ENCODE measurements at regions not wholly inside any gene's neighbourhood (a gene's known extent, or its start where the extent isn't known, plus 50 kb on each side); places are given as distances from the start of the nearest gene placed in this dataset.

DNA sequence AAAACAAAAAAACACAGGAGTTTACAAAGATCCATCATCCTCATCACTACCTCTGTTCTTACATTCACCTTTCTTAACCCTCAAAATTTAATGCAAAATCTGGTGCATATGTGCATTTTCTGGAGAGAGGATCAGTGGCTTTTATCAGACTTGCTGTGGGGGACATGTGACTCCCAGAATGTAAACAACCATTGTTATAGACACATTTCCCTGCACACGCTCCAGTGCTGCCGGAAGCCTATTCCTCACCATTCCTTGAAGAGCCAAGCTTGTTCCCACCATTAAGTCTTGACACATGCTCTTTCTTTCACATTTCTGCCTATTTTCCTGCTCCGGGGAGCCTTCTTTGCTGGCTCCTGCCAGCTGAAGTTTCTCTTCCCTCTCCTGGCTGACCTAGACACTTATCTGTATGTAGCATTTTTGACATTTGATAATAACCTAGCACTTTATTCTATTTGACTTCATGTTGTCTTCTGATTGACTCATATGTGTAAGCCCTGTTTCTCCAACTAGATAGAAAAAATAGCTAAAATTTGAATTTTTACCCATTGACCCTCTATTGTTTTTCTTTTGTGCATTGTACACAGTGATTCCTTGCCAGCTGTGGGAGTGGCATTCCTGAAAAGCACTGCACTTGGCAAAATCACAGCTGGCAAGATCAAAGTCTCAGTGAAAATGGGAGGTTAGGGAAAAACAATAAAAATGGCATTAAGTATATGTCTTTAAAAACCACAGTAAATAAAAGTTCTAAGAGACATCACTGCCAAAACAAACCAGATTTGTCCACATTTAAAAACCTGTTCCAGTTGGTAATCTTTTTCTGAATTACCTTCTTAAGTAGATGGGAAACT is 76.8 kb upstream of the CIBAR2 start:
- DNase-seq: no peak

DNA sequence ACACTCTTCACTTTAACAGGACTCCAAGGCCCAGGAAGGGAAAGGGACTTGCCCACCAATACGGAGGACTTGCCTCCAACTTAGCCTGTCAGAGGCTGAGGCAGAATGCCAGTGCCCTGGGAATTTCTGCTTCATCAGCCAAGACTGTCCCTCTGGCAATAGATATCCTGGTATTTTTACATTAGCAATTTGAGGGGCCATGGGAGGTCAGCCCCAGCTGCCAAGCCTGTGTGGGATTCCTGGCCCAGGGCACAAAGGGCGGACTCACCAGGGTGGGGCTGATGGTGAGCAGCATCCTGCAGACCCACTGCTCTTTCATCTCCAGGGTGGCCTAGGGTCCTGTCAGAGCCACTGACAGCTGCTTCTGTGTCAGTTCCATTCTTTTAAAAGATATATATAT is 78.3 kb upstream of the CIBAR2 start:
- DNase-seq: no peak

DNA sequence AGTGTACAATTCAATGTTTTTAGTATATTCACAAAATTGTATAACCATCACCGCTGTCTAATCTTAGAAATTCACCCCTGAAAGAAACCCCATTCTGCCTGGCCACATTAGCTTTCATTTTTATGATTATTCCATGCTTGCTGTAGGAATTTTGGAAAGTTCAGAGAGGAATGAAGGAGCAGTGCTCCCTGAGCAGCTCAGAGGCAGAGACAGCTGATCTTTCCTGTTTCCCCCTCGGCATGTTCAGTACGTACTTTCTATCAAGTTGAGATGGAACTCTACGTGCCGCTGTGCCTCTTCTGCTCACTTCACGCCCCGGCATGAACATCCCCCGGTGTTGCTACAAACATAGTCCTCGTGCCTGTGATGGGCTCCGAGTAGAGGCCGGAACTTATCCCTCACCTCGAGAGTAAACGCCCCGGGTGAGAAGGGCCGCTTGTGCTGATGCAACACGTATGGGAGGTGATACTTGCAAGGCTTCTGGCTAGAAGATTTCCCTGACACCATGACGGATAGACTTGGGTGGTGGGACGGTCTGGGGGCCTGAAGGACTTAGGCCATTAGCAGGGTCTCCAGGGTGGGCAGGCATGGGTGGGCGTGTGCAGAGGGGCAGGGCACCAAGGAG is 79.2 kb upstream of the CIBAR2 start:
- DNase-seq: no peak

DNA sequence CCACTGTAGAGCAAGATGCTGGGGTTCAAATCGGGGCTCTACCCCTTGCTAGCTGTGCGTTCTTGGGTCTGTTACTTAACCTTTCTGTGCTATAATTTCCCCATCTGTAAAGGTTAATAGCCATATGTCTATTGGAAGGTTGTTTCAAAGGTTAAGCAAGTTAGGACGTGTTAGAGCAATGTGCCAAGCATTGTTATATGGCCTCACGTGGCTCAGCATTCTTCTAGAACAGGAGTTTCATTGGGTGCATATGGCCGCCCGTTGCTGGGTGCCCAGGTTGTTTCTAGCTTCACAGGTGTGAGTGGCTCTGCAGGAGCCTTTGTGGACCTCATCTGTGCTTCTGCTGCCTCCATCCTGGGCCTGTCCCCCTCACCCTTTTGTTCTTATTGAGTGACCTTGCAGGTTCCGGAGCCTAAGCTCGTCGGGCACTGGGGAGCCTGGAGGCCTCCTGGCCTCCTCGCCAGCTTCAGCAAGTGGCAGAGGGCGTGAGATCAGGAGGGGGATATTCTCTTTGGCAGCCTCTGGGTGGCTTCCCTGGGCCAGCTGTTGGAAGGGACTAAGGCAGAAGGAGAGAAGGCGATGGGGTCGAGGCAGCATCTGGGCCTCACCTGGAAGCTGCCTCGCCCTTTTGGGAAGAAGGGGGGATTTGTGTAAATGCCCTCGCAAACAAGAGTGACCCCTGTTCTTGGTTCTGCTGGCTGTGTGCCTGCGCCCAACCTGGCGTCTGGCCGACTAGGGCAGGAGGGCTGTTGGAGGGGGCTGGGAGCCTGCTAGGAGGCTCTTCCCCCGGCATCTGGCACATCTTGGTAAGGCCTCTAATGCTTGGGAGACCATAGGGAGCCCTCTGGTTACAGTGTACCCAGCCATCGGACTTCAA is 80.2 kb upstream of the CIBAR2 start:
- no peak for DNase-seq

DNA sequence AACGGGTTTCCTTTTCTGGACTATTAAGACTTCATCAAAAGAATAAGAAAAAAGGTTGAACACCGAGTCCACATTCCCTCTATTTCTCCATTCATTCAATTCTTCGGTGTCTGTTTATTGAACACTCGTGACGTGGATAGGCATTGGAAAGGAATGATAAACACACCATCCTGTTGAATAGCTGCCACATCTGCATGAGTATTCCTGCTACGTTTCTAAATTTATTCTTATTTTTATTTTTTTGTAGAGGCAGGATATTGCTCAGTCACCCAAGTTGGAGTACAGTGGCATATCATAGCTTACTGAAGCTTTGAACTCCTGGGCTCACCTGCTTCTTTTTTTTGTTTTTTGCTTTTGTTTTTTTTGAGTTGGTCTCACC is 80.8 kb upstream of the CIBAR2 start:
- no peak for DNase-seq

DNA sequence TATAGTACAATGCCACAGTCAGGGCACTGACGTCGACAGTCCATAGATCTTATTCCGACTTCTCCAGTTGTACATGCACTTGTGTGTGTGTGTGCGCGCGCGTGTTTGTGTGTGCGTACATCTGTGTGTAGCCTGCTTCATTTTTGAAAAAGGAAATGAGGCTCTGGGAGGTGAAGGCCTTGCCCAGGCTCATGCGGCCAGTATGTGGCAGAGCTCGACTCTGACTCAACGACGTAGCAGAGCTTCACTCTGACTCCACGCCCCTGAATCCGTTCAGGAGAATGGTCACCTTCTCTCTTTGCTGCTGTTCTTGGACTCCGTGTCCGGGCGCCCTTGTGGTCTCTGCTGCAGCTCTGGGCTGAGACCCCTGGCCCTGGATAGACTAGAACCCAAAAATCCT is 81.6 kb upstream of the CIBAR2 start:
- no peak for DNase-seq

DNA sequence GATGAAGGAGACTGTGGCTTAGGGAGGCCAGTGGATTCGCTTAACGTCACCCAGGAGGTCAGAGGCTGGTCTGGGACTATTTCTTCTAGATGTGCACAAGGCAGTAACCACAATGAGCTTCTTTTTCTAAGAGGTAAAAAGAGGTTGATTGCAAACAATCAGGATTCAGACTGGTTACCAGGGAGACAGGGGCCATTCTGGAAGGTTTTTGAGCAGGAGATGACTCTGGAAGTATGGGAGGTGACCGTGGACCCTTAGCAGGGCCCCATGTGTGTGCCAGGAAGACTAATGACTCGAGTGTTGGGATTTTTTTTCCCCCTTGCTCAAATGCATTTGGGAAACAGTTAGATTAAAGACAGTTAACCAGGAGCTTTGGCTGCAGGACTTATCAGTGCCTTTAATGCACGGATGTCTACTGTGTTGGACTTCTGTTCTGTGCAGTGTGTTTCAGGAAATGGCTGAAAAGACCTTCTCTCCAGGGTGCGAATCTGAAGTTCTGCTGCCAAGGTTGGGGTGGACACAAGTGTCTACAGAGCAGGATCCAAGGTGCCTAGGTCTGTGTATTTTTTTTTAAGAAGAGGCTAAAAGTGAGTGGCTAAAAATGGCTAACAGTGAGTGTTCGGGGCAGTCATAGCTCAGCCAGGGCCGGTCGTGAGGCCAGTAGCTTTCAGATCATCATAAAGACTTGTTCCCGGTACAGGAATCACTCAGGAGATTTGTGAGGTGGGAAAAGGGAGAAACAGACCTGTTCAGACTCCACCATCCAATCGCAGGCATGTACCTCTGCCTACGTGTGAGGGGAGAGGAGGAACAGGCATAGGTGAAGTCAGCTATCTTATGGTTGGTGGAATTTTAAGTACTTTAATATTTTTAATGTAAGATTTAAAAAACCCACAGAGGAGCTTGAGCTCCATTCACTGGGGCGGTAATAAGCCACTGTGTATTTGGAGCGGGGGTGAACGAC is 82.3 kb upstream of the CIBAR2 start:
- no peak for DNase-seq

DNA sequence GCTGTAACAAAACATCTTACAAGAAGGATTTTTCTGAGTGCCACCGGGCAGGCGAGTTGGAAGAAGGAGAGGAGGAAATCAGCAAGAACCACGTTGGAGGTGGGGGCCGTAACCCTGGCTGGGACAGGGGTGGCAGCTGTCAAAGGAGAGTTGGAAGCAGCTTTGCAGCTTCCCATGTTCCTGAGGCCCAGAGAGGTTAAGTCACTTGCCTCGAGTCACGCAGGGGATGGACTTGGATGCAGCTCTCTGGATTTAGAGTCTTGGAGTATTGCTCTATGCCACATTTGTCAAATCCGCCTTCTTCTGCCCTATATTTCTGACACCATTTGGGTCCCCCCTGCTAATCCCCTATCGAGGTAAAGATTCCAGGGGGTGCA is 83.0 kb upstream of the CIBAR2 start:
- no peak for DNase-seq

DNA sequence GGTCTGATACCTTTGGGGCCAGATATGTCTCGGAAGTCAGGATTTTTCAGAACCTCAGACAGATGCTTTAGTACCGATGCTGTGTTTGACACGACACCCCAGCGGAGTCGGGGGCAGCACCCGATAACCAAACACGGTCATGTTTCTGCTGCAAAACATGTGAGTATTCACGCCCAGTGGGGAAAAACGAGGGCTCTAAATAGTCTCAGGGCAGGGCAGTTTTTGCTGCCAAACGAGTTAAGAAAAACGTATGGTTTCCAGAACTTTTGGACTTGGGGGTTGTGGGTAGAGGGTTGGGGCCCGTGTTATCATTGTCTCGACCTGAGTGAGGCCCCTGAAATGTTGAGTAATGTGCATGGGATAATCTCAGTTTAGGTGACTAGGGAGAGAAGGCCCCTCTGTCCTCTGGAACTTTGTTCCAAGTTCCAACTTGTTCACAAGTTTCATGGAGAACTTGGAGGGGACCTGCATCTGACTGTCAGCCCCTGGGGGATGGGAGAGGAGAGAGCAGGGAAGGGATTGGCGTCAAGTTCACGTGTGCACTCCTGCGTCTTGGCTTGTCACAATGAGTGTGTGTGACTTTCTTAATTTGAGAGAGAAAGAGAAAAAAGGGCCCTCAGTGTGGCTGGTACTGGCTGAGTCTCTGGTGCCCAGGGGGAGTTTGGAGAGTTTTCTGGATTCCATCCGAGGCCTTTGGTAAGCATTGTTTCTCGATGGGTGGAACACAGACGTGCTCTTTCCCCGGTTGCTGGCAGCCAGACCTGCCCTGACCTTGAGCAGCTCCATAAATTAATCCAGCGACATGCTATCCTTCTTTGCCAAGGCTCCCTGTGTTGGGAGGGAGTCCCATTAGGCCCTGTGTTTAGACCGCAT is 83.9 kb upstream of the CIBAR2 start:
- peak; percentile 56 for DNase-seq

DNA sequence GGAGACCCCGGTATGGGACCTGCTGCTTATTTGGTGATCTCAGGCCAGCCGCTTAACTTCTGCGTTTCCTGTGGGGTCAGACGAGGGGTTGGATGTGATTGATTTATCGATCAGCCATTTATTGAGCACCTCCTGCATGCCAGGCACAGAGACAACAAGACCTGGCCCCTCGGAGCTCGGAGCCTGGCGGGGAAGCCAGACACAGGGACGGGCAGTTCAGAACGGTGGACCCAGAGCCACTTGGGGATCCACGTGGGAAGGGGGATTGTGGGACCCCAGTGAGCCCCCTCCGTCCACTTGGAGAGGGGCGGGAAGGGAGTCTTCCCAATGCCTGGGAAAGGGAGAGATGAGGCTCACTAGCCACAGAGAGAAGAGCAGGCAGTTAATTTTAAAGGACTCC is 84.7 kb upstream of the CIBAR2 start:
- DNase-seq: no peak

DNA sequence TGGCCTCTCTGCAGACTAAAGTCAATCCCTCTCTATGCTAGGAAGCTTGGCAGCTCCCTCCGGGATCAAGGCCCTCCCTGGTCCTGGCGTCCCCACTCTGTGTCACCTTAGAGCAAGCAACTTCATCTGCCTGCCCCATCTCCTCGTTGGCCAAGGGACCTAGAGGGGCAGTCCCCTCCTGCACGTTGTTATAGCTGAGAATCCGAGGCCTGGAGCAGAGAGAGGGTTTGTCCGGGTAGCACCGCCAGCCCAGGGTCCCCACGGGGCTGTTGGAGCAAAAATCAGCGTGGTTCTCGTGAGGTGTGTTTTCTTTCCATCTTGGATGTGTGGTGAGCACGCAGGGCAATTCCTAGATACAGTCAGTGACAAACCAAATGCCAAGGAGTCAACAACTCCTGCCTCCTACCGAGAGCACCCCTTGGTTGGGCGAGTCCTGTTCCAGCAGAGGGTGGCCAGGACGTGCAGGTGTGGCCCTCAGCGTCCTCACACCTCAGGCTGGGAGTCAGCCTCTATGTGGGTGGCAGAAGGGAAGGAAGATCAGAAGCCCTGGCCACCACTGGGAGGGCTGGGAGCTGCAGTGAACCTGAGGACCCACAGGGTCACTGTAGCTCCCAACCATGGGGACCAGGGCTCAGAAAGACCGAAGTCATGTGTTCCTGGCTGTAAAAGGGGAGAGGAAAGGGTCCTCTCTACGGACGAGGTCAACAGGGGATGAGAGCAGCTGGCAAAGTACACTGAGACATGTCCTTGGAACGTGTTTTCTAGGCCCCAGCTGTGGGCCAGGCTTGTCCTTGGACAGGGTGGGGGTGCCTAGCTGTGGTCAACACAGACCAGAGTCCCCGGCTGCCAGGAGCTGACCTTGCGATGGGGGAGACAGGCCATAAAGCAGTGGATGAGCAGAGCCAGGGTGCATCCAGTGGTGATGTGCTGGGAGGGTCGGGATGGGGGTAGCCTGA is 85.6 kb upstream of the CIBAR2 start:
- DNase-seq: no peak

DNA sequence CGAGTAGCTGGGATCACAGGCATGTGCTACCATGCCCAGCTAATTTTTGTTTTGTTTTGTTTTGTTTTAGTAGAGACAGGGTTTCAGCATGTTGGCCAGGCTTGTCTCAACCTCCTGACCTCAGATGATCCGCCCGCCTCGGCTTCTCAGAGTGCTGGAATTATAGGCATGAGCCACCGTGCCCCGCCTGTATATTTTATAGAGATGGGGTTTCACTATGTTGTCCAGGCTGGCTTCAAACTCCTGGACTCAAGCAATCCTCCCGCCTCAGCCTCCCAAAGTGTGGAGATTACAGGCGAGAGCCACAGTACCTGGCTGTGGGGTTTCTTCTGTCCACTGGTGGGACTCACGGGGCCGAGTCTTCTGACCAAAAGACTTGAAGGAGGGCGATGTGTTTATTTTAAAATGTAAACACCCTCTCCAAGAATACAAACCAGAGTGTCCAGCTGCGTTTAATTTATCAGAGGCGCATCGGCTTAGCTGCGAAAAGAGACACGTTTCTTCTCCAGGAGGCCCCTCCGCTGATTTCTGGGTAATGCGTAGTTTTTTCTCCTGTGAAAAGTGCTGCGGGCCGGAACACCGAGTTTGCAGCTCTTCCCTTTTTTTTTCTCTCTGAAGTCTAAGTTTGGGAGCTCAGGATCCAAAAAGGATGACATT is 86.9 kb upstream of the CIBAR2 start:
- no peak for DNase-seq

DNA sequence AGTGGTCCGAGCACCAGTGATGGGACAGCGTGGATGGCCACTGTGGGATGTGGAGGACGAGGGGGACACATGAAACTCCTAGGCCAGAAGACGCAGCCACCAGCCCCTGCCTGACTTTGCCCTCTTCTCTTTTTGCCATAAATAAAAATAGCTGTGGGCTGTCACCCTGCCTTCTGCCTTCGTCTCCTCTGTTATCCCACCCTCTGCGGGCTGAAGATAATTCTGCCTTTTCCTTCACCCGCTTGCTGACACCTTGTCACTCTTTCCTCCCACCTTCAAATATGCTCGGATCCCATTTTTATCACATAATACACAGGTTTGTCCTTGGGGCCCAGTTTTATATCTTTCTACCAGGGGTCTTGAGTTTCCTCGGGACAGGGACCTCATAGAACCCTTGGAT is 87.6 kb upstream of the CIBAR2 start:
- no peak for DNase-seq

DNA sequence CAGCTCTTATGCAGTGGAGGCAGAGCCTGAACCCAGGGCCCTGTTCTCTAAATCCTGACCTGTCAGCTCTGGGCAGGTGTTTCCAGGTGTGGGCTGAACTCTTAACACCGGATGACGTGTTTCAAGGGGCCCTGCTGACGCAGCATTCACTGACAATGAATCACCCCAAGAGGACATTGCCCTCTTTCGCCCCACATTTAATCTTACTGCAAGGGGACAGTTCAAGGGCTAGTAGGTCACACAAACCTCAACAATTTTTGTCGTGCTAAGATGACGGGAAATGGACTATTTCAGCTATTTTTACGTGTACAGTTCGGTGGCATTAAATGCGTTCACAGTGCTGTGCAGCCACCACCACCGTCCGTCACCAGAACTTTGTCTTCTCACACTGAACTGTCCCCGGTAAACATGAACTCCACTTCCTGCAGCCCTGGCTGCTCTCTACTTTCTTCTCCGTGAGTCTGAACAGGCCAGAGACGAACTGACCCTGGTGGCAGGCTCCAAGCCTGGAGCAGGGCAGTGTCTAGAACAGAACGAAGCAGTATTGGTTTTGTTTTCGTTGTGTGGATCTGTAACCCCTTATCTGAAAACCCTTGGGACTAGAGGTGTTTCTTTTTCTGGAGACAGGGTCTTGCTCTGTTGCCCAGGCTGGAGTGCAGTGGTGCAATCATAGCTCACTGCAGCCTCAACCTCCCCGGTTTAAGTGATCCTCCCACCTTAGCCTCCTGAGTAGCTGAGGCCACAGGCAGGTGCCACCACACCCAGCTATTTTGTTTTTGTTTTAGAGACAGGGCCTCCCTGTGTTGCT is 88.4 kb upstream of the CIBAR2 start:
- no peak for DNase-seq

DNA sequence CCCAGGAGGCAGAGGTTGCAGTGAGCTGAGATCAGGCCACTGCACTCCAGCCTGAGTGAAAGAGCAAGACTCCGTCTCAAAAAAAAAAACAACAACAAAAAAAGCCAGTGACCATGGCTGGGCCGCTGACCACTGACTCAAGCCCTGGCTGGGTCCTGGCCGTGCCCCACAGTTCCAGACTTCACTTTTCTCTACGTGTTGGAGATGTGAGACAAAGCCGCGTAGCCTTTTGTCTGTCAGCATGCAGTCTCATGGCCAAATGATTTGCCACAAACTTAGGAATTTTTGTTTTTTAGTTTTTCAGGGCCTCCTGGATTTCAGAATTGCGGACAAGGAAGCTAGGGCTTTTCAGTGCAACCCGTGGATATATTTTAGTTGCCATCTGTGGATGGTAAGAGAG is 89.3 kb upstream of the CIBAR2 start:
- DNase-seq: no peak

DNA sequence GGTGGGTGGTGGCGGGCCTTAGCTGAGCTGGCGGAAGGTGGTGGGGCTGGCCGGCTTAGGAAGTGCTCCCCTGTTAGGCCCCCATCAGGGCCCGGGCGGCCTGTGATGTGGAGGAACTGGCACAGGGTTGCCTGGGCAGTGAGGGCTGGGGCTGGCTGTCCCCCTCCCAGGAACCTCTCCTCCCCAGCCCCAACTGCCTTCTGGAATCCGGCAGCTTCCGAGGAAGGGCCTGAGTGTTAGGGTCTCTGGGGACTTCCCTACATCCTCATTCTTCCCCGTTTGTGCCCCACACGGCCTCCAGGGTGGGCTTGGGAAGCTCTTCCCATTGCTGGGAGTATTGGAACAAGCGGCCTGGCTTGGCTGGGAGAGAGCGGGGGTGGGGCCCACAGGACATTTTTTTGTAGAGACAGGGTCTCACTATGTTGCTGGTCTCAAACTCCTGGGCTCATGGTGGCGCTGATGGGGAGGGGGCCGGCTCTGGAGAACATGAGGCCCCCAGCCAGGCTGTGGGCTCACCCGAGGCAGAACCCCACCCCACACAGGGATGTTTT is 89.9 kb upstream of the CIBAR2 start:
- DNase-seq: peak; percentile 57

DNA sequence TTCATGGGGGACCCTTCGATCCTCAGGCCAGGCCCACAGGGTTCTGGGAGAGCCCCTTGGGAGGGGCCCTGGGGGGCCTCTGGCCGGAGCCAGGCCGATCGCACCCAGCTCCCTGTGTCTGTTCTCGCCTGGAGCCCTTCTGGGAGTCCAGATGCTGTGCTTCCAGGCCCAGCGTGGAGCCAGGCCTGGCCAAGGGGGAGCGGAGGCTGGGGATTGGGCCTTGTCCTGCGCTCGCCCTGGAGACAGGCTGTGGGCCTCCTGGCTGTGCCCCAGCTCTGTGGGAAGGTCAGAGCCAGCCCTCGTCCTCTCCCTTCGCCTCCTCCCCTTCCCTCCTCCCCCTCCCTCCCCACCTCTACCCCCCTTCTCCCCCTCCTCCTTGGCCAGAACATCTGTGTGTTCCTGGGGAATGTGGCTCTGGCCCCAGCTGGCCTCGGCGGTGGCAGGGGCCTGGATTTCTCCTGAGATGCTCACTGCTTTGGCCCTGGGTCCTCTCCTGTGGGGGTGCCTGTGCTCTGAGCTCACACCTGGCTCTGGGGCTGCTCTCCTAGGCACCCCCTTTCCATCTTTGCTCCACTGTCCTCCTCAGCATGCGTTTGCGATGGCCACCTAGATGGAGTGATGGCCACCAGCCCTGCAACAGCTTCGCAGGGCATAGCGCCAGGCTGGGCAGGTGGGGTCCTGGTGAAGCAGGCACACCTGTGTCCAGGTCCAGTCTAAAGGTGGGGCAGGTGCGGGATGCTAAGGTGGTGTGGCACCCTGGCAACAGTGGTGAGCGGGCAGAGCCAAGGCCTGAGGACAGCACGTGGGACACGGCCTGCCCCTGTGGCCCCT is 90.6 kb upstream of the CIBAR2 start:
- DNase-seq: peak; percentile 90

DNA sequence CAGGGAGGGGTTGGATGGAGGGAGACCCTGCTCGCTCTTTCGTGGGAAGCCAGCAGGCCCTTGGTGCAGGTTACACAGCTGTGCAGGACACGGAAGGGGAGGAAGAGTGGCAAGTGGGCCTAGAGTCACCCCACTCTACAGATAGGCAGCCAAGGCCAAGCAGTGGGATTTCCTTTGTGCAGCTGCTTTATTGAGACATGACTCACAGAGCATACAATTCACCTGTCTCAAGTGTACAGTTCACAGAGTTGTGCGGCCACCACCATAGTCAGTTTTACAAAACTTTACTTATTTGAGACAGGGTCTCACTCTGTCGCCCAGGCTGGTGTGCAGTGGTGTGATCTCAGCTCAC is 91.2 kb upstream of the CIBAR2 start:
- no peak for DNase-seq

All from right hindlimb (tissue), 1 donor.